Endothelial cell of umbilical vein (primary cell): ENCODE measurements at regions not wholly inside any gene's neighbourhood (a gene's known extent, or its start where the extent isn't known, plus 50 kb on each side); places are given as distances from the start of the nearest gene placed in this dataset.

Experiments
- BruUV-seq: library from RNA; stranded (reverse); fragments of 400-500 nt; replicated peaks from 2 replicates; lab custom pipeline; 2021; lab: Mats Ljungman, UMichigan
- CTCF ChIA-PET: fragments of 300-600, 350-600 bp; sonication (Branson Sonifier 250); formaldehyde crosslinking; loops from one replicate; lab custom pipeline; 2021; ENCODE audit warnings: antibody characterized with exemption, inconsistent platforms; lab: Charles Lee
- POLR2A ChIA-PET: fragments of 300-600, 350-600 bp; sonication (Branson Sonifier 250); formaldehyde crosslinking; loops from one replicate; lab custom pipeline; 2021; ENCODE audit warnings: antibody characterized with exemption, inconsistent platforms; lab: Charles Lee
- DNase-seq: peaks from one replicate; pipeline ENCODE4 v3.0.0-alpha.2; 2011; ENCODE audit warnings: low read depth, low spot score
- FAIRE-seq: peaks from 2 replicates; lab custom pipeline; 2011; peaks lifted over from hg19 to GRCh38; lab: Jason Lieb, UNC
- H2AFZ ChIP-seq: 2 replicates; pipeline ENCODE4 v1.6.0; 2012; ENCODE audit warnings: low read depth, low read length, control low read depth, inconsistent platforms
- H3K27ac ChIP-seq: 2 replicates; pipeline ENCODE4 v1.5.1; 2011; ENCODE audit warnings: low read depth, mild to moderate bottlenecking, control low read depth, low read length, moderate library complexity; ENCODE audit not compliant: insufficient read depth
- H3K27me3 ChIP-seq, 2 experiments: 2 replicates each; pipeline versions ENCODE4 v1.6.0 to v1.6.1; 2011; ENCODE audit warnings: low read length in 2 of 2, mixed read lengths in 1 of 2; ENCODE audit not compliant: control insufficient read depth in 2 of 2, insufficient read depth in 2 of 2
- H3K36me3 ChIP-seq, 2 experiments: 2 replicates in 1 of 2; 3 replicates in 1 of 2; pipeline ENCODE4 v1.5.1; 2011; ENCODE audit warnings: low read length in 2 of 2, mild to moderate bottlenecking in 1 of 2, moderate library complexity in 1 of 2; ENCODE audit not compliant: control insufficient read depth in 2 of 2, insufficient read depth in 2 of 2; ENCODE audit errors: extremely low read depth in 1 of 2
- H3K4me1 ChIP-seq: 3 replicates; pipeline ENCODE4 v1.5.1; 2011; ENCODE audit warnings: mild to moderate bottlenecking, low read length; ENCODE audit not compliant: control insufficient read depth, insufficient read depth; ENCODE audit errors: extremely low read depth
- H3K4me2 ChIP-seq: 2 replicates; pipeline ENCODE4 v1.6.1; 2011; ENCODE audit warnings: low read length, control low read depth, mixed read lengths; ENCODE audit not compliant: insufficient read depth
- H3K4me3 ChIP-seq, 3 experiments: fragments of 200-600 bp in 1 of 3; sonication (generic), shearing (Covaris generic) in 1 of 3; replicated peaks in 1 of 3; 2 replicates each; pipeline ENCODE4 v1.5.1; 2011 to 2016; ENCODE audit warnings: control low read depth in 3 of 3, low read length in 3 of 3, mild to moderate bottlenecking in 2 of 3, inconsistent platforms in 1 of 3, low read depth in 1 of 3, moderate library complexity in 1 of 3; ENCODE audit not compliant: insufficient read depth in 1 of 3
- H3K79me2 ChIP-seq: 2 replicates; pipeline ENCODE4 v1.6.0; 2012; ENCODE audit warnings: low read length, inconsistent platforms; ENCODE audit not compliant: control insufficient read depth, insufficient read depth
- H3K9ac ChIP-seq: replicated peaks from 2 replicates; pipeline ENCODE3; 2011; ENCODE audit warnings: low read length, control low read depth; ENCODE audit not compliant: insufficient read depth; ENCODE audit errors: extremely low read depth
- H3K9me1 ChIP-seq: replicated peaks from 3 replicates; pipeline ENCODE4 v1.6.0; 2011; ENCODE audit warnings: mild to moderate bottlenecking, low read length; ENCODE audit not compliant: control insufficient read depth, insufficient read depth; ENCODE audit errors: extremely low read depth
- H3K9me3 ChIP-seq: replicated peaks from 2 replicates; pipeline ENCODE4 v1.5.1; 2012; ENCODE audit warnings: low read length, inconsistent platforms; ENCODE audit not compliant: control insufficient read depth, insufficient read depth
- H4K20me1 ChIP-seq: replicated peaks from 2 replicates; pipeline ENCODE3; 2011; ENCODE audit warnings: mild to moderate bottlenecking, low read length; ENCODE audit not compliant: control insufficient read depth, insufficient read depth; ENCODE audit errors: extremely low read depth
- FOS ChIP-seq: IDR thresholded peaks from 2 replicates; pipeline ENCODE4 v1.6.1; 2011; ENCODE audit warnings: mild to moderate bottlenecking, low read length, moderate library complexity, borderline replicate concordance; ENCODE audit not compliant: insufficient read depth
- GATA2 ChIP-seq: IDR thresholded peaks from 2 replicates; pipeline ENCODE4 v1.7.0; 2011; ENCODE audit warnings: low read depth, mild to moderate bottlenecking, moderate library complexity, mixed read lengths, low read length; ENCODE audit not compliant: insufficient read length, insufficient read depth
- MYC ChIP-seq: IDR thresholded peaks from one replicate; pipeline ENCODE4 v1.6.1; 2011; ENCODE audit warnings: mild to moderate bottlenecking, low read depth, low read length
- POLR2A ChIP-seq: IDR thresholded peaks from 2 replicates; pipeline ENCODE4 v1.6.1; 2012; ENCODE audit warnings: low read depth, mild to moderate bottlenecking, control low read depth, low read length
- POLR2AphosphoS5 ChIP-seq: IDR thresholded peaks from 2 replicates; pipeline ENCODE4 v1.6.1; 2012; ENCODE audit warnings: low read depth, mild to moderate bottlenecking, control low read depth, low read length, moderate library complexity; ENCODE audit not compliant: insufficient read depth
- dilution Hi-C: fragments of 300-500 bp; cut with MboI; formaldehyde crosslinking; loops from one replicate; pipeline ENCODE4 v1.15.0; 2019; ENCODE audit warnings: low sequenced_read_pairs; ENCODE audit not compliant: extremely low pct_ligation_motif_present
- intact Hi-C: fragments of 100-400 bp; cut with micrococcal nuclease; formaldehyde crosslinking; loops from one replicate; pipeline ENCODE4 v1.10.0; 2022
- TF ChIP-seq, protein P1 (sequence below), 2 donors: IDR thresholded peaks; 1 replicate in 1 of 2; 2 replicates in 1 of 2; pipeline ENCODE4 v1.5.1; 2011; ENCODE audit warnings: low read length in 2 of 2, mild to moderate bottlenecking in 2 of 2, moderate library complexity in 2 of 2, control low read depth in 1 of 2, inconsistent platforms in 1 of 2, low read depth in 1 of 2; ENCODE audit not compliant: insufficient read depth in 1 of 2; ENCODE audit errors: extremely low read depth in 1 of 2

DNA sequence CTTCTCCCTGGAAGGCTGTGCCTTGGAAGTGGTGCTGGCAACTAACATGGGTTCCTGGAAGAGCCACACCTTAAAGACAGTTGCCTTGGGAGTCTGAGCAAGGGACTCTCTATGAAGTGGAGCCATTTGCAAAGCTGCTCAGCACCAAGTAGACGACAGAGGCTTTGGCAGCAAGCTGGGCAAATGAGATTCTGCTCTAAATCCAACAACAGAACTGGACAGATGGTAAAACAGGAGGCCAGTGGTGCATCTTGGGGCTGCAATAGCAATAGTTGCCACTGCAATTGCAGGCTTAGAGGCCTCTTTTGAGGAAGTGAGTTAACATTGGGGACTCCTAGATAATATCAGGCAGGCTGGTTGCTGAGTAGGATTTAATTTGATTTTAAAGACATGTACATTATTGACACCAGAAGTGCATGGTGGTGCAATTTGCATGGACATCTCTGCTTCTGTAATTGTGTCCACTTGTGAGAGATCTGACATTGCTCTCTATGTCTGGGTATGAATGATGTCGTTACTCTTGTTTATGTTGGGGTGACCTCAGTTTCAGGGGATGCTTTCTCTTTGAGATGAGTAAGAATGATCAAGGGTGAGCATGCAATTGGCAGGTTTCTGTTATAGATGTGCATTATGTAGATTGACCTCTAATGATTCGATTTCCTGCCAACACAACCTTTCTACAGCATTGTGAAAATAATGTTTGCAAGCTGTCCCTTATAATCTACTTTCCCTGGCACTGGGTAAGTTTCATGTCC lies 568.3 kb upstream of the MEX3C start:
- no peaks in the 10 kb centered on the region for H3K36me3 ChIP-seq
- no peaks in the 10 kb centered on the region for H3K4me1 ChIP-seq
- ChIA-PET POLR2A (no interaction called here), CTCF (no interaction called here)
- H3K27me3 ChIP-seq: no peaks in the 10 kb centered on the region
- no peaks in the 10 kb centered on the region for H3K9me1 ChIP-seq
- H3K9ac ChIP-seq: no peak overlapping the region
- no peak overlapping the region for H2AFZ ChIP-seq
- no peak for TF ChIP-seq POLR2A
- no peak for TF ChIP-seq MYC
- no peak for TF ChIP-seq POLR2AphosphoS5
- TF ChIP-seq, protein P1, sequence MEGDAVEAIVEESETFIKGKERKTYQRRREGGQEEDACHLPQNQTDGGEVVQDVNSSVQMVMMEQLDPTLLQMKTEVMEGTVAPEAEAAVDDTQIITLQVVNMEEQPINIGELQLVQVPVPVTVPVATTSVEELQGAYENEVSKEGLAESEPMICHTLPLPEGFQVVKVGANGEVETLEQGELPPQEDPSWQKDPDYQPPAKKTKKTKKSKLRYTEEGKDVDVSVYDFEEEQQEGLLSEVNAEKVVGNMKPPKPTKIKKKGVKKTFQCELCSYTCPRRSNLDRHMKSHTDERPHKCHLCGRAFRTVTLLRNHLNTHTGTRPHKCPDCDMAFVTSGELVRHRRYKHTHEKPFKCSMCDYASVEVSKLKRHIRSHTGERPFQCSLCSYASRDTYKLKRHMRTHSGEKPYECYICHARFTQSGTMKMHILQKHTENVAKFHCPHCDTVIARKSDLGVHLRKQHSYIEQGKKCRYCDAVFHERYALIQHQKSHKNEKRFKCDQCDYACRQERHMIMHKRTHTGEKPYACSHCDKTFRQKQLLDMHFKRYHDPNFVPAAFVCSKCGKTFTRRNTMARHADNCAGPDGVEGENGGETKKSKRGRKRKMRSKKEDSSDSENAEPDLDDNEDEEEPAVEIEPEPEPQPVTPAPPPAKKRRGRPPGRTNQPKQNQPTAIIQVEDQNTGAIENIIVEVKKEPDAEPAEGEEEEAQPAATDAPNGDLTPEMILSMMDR (IDR thresholded peaks at IDR 0.05; ENCODE audit: extremely low read depth in 1 of 2, insufficient read depth in 1 of 2, low read depth in 1 of 2, low read length in 2 of 2): no peak
- TF ChIP-seq GATA2: no peak
- no peak for TF ChIP-seq FOS
- no TSS peak for BruUV-seq
- H4K20me1 ChIP-seq: no peaks in the 10 kb centered on the region
- DNase-seq (no peak), FAIRE-seq (no peak)
- peaks cover 2% of the 10 kb centered on the region for H3K9me3 ChIP-seq
- no peak overlapping the region for H3K27ac ChIP-seq
- no peak overlapping the region for H3K4me2 ChIP-seq
- intact Hi-C loops: no loop called here
- dilution Hi-C loops: no loop called here
- H3K4me3 ChIP-seq: no peak overlapping the region
- no peaks in the 10 kb centered on the region for H3K79me2 ChIP-seq
